Bronchial epithelial cell (primary cell): ENCODE measurements at regions not wholly inside any gene's neighbourhood (a gene's known extent, or its start where the extent isn't known, plus 50 kb on each side); places are given as distances from the start of the nearest gene placed in this dataset.

Source experiments
- DNase-seq: peaks from one replicate; pipeline ENCODE4 v3.0.0-alpha.2; 2010; ENCODE audit warnings: low read depth
- FAIRE-seq: peaks from 2 replicates; lab custom pipeline; 2011; peaks lifted over from hg19 to GRCh38; lab: Jason Lieb, UNC
- H3K27me3 ChIP-seq: 2 replicates; pipeline ENCODE4 v1.5.1; 2011; ENCODE audit warnings: low read length; ENCODE audit not compliant: control insufficient read depth, insufficient read depth
- H3K36me3 ChIP-seq: 2 replicates; pipeline ENCODE4 v1.5.1; 2011; ENCODE audit warnings: low read length; ENCODE audit not compliant: control insufficient read depth, insufficient read depth
- H3K4me3 ChIP-seq: 2 replicates; pipeline ENCODE4 v1.5.1; 2011; ENCODE audit warnings: mild to moderate bottlenecking, low read depth, low read length, control low read depth
- TF ChIP-seq, protein P1 (sequence below): IDR thresholded peaks from 2 replicates; pipeline ENCODE4 v1.5.1; 2011; ENCODE audit warnings: mild to moderate bottlenecking, moderate library complexity, low read length, control low read depth, inconsistent platforms; ENCODE audit not compliant: insufficient read depth, severe bottlenecking

DNA sequence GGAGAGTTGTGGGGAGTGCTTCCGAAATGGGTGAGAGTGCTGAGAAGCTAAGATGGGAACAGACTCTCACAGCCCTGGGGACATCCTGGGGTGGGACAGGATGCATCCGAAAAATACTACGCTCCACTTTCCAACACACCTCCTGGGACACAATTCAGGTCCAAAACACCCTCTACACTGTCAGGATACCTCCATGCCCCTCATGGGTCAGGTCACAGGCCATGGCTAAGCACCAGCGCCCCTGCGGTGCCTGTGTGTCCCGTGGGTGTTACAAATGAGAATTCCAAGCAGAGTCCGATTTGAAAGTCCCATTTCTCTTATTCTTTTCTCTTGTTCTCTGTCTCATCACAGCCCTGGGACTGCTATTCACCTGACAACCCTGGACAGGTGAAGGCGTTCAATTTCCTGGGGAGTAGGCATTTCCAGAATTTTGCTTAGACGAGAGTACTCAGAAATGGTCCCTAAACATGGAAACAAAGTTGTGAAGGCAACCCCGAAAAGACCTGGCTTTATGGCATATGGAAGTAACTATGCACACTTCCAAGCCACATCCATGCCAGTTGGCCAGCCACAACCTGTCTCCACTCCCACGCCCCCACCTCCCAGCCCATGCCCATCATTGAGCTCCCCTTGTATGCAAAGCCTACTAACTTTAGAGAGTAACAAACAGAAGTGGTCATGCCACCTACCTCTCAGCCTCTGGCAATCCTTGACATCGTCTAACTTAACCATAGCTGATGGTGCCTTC, 87.9 kb upstream of the ZNF507 start:
- DNase-seq, result no peak
- H3K4me3 ChIP-seq, result no peak overlapping the region
- no peaks in the 10 kb centered on the region for H3K27me3 ChIP-seq
- no peaks in the 10 kb centered on the region for H3K36me3 ChIP-seq
- FAIRE-seq, result no peak
- TF ChIP-seq, protein P1, sequence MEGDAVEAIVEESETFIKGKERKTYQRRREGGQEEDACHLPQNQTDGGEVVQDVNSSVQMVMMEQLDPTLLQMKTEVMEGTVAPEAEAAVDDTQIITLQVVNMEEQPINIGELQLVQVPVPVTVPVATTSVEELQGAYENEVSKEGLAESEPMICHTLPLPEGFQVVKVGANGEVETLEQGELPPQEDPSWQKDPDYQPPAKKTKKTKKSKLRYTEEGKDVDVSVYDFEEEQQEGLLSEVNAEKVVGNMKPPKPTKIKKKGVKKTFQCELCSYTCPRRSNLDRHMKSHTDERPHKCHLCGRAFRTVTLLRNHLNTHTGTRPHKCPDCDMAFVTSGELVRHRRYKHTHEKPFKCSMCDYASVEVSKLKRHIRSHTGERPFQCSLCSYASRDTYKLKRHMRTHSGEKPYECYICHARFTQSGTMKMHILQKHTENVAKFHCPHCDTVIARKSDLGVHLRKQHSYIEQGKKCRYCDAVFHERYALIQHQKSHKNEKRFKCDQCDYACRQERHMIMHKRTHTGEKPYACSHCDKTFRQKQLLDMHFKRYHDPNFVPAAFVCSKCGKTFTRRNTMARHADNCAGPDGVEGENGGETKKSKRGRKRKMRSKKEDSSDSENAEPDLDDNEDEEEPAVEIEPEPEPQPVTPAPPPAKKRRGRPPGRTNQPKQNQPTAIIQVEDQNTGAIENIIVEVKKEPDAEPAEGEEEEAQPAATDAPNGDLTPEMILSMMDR, result no peak

DNA sequence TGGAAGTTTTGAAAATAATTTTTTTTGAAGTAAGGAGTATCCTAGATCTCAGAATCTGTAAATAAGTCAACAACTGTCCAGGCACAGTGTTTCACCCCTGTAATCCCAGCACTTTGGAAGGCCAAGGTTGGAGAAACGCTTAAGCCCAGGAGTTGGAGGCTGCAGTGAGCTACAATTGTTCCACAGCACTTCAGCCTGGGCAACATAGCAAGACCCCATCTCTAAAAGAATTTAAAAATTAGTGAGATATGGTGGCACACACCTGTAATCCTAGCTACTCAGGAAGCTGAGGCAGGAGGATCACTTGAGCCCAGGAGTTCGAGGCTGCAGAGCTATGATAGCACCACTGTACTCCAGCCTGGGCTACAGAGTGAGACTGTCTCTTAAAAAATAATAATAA, 87.2 kb upstream of the ZNF507 start:
- Histone ChIP-seq H3K36me3 (no peaks in the 10 kb centered on the region), H3K4me3 (no peak overlapping the region), H3K27me3 (no peaks in the 10 kb centered on the region)
- TF ChIP-seq, protein P1, result no peak
- DNase-seq, result no peak
- no peak for FAIRE-seq

DNA sequence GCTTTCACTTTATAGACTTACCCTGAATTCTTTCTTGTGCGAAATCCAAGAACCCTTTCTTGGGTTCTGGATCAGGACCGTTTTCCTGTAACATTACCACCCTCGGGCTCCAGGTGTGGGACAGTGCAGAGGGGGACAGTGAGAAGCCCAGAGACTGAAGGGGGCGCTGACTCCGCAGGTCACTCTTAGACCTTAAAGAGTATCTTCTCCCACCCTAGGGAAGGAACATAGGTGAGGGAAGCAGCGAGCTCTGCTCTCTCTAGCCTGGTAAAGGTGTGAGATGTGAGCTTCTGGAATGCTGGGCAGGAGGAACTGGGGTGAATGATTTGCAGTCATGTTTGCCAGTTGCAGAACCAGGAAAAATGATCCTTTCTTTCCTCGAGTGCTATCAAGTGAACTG, 80.8 kb upstream of the ZNF507 start:
- DNase-seq (no peak), FAIRE-seq (no peak)
- no peaks in the 10 kb centered on the region for H3K27me3 ChIP-seq
- H3K36me3 ChIP-seq, result no peaks in the 10 kb centered on the region
- TF ChIP-seq, protein P1, result no peak
- H3K4me3 ChIP-seq, result no peak overlapping the region

DNA sequence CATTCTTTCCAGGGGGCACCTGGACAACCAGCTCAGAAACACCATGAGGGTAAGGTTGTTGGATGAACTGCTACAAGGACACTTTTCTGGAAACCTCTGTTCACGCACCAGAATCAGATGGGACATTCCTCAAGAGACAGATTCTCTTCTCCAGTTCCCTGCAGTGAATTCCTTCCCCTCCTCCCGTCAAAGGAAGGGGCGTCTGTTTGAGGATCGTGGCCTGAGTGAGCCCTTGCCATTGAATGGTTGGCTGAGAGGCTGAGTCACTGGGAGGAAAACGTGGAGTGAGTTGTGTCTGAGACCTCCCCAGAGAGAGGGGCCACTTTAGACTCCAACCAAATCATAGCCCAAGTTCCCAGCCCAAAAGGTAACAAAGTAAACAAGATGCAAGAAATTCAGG, 79.4 kb upstream of the ZNF507 start:
- DNase-seq, result no peak
- H3K4me3 ChIP-seq, result no peak overlapping the region
- H3K27me3 ChIP-seq, result no peaks in the 10 kb centered on the region
- TF ChIP-seq, protein P1, result no peak
- no peak for FAIRE-seq
- no peaks in the 10 kb centered on the region for H3K36me3 ChIP-seq

DNA sequence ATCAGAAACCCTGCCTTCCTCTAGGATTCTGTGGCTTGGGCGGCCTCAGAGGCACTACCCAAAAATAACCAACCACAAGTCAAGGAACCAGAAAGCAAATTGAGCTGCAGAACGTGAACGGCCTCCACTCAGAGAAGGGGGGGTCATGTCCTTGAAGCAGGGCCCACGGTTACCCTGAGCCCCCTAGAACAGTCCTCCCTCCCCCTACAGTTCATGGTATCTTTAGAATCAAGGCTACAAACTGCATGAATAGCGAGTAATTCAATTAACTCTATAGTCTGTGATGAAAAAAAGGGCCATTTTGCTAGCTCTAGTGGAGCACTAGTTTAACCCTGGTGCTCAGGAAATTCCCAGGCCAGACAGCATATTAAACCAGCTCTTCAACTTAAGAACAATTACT, 79.0 kb upstream of the ZNF507 start:
- Histone ChIP-seq H3K36me3 (no peaks in the 10 kb centered on the region), H3K4me3 (no peak overlapping the region), H3K27me3 (no peaks in the 10 kb centered on the region)
- TF ChIP-seq, protein P1, result no peak
- FAIRE-seq, result no peak
- DNase-seq, result no peak

DNA sequence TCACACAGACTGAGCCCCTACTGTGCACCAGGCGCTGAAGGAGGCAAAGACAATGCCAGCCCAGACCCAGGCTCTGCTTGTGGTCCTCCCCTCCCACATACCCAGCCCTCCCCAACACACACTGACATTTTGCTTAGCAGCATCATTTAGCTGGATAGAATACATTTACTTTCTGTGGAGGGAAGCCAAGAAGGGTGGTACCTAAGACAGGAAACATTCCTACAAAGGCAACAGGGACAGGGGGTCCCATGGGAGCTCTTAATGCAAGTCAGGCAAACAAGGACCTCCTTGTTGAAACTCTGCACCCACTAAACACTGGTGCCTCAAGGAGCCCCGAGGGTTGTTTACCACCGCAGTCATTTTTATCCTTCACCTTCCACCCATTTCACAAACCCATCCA, 77.0 kb upstream of the ZNF507 start:
- no peaks in the 10 kb centered on the region for H3K27me3 ChIP-seq
- TF ChIP-seq, protein P1, result no peak
- H3K36me3 ChIP-seq, result no peaks in the 10 kb centered on the region
- FAIRE-seq (no peak), DNase-seq (no peak)
- H3K4me3 ChIP-seq, result no peak overlapping the region
